ENCODE measurements at regions not wholly inside any gene's neighbourhood (a gene's known extent, or its start where the extent isn't known, plus 50 kb on each side); places are given as distances from the start of the nearest gene placed in this dataset.

DNA sequence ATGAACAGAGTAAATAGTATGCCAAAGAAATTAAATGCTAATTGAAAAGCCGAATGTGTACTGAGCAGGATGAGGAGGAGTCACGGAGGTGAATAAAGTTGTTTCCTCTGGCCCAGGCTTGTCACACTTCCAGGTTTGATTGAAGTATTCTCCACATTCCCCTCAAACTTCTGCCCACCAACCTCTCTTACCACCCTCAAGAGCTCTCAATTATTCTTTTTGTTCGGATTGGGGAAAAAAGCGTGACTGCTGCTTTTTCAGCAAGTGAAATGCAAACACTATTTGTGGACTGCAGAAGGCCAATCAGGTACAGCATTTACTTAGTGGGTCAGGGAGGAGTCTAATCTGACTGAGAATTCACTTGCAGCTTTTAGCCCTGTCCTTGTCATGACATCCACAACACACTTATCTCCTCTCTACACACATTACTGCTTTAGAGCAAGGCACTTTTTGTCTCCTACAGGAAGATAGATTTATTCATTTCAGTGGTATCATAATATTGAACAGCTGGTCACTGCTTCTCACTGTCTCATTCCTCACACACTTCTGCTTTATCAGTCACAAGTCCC, 375.6 kb upstream of the PRMT6 start:
- no peak for TF ChIP-seq FOXP2 (optimal IDR thresholded peaks at IDR 0.05; ENCODE audit: borderline replicate concordance, extremely low read depth, extremely low read length, insufficient read depth)
- TF ChIP-seq, protein P1, sequence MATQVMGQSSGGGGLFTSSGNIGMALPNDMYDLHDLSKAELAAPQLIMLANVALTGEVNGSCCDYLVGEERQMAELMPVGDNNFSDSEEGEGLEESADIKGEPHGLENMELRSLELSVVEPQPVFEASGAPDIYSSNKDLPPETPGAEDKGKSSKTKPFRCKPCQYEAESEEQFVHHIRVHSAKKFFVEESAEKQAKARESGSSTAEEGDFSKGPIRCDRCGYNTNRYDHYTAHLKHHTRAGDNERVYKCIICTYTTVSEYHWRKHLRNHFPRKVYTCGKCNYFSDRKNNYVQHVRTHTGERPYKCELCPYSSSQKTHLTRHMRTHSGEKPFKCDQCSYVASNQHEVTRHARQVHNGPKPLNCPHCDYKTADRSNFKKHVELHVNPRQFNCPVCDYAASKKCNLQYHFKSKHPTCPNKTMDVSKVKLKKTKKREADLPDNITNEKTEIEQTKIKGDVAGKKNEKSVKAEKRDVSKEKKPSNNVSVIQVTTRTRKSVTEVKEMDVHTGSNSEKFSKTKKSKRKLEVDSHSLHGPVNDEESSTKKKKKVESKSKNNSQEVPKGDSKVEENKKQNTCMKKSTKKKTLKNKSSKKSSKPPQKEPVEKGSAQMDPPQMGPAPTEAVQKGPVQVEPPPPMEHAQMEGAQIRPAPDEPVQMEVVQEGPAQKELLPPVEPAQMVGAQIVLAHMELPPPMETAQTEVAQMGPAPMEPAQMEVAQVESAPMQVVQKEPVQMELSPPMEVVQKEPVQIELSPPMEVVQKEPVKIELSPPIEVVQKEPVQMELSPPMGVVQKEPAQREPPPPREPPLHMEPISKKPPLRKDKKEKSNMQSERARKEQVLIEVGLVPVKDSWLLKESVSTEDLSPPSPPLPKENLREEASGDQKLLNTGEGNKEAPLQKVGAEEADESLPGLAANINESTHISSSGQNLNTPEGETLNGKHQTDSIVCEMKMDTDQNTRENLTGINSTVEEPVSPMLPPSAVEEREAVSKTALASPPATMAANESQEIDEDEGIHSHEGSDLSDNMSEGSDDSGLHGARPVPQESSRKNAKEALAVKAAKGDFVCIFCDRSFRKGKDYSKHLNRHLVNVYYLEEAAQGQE (IDR thresholded peaks at IDR 0.05; ENCODE audit: insufficient read depth in 1 of 2, low read depth in 2 of 2, low read length in 2 of 2) = no peak
- no peak for TF ChIP-seq SIN3A (IDR thresholded peaks at IDR 0.05; ENCODE audit: borderline replicate concordance, insufficient read depth, low read length)
- no peak for TF ChIP-seq POLR2AphosphoS5 (IDR thresholded peaks at IDR 0.05; ENCODE audit: low read depth, low read length)
- TF ChIP-seq TAF1 (IDR thresholded peaks at IDR 0.05; ENCODE audit: borderline replicate concordance, insufficient read depth, low read length) = no peak

GRCh38 chr1:106681939-106682522, 374.4 kb upstream of the PRMT6 start:
- TF ChIP-seq SIN3A (IDR thresholded peaks at IDR 0.05; ENCODE audit: borderline replicate concordance, insufficient read depth, low read length) (no peak), POLR2AphosphoS5 (IDR thresholded peaks at IDR 0.05; ENCODE audit: low read depth, low read length) (no peak), FOXP2 (optimal IDR thresholded peaks at IDR 0.05; ENCODE audit: borderline replicate concordance, extremely low read depth, extremely low read length, insufficient read depth) (no peak), TAF1 (IDR thresholded peaks at IDR 0.05; ENCODE audit: borderline replicate concordance, insufficient read depth, low read length) (no peak)
- TF ChIP-seq, protein P1 (IDR thresholded peaks at IDR 0.05; ENCODE audit: insufficient read depth in 1 of 2, low read depth in 2 of 2, low read length in 2 of 2) = no peak

DNA sequence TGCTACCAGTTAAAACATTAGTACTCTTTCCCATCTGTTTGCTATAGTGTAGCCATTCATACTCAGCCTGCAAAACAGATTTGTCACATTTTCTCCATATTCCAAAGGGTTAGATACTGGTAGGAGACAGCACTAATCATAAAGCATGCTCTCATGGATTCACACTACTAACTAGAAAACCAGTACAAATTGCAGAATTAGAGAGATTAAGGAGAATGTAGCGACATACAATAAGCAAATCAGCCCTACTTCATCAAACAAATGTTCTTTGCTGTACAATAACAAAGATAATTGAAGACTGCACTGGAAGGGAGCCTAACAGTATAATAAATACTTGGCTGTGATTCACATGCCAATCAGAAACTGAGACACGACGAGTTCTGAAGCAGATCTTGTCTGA, 368.0 kb upstream of the PRMT6 start:
- TF ChIP-seq FOXP2 (optimal IDR thresholded peaks at IDR 0.05; ENCODE audit: borderline replicate concordance, extremely low read depth, extremely low read length, insufficient read depth) = no peak
- TF ChIP-seq, protein P1 (IDR thresholded peaks at IDR 0.05; ENCODE audit: insufficient read depth in 1 of 2, low read depth in 2 of 2, low read length in 2 of 2) = no peak
- no peak for TF ChIP-seq TAF1 (IDR thresholded peaks at IDR 0.05; ENCODE audit: borderline replicate concordance, insufficient read depth, low read length)
- TF ChIP-seq SIN3A (IDR thresholded peaks at IDR 0.05; ENCODE audit: borderline replicate concordance, insufficient read depth, low read length) = no peak
- TF ChIP-seq POLR2AphosphoS5 (IDR thresholded peaks at IDR 0.05; ENCODE audit: low read depth, low read length) = no peak

DNA sequence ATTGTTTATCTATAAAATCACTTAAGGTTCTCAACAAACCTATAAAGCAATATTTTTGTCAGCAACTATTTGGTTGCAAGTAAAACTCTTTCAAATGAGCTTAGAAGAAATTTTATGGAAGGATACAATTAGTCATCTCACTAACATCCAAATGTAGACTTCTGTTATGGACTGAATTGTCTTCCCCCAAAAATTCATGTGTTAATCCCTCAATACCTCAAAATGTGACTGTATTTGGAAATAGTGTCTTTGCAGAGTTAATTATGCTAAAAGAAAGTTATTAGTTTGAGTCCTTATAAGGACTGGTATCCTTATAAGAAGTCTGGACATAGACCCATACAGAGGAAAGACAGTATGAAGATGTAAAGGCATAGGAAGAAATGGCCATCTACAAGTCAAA, 357.8 kb upstream of the PRMT6 start:
- TF ChIP-seq, protein P1 (IDR thresholded peaks at IDR 0.05; ENCODE audit: insufficient read depth in 1 of 2, low read depth in 2 of 2, low read length in 2 of 2) = no peak
- TF ChIP-seq FOXP2 (optimal IDR thresholded peaks at IDR 0.05; ENCODE audit: borderline replicate concordance, extremely low read depth, extremely low read length, insufficient read depth) = no peak
- TF ChIP-seq TAF1 (IDR thresholded peaks at IDR 0.05; ENCODE audit: borderline replicate concordance, insufficient read depth, low read length) = no peak
- no peak for TF ChIP-seq SIN3A (IDR thresholded peaks at IDR 0.05; ENCODE audit: borderline replicate concordance, insufficient read depth, low read length)
- no peak for TF ChIP-seq POLR2AphosphoS5 (IDR thresholded peaks at IDR 0.05; ENCODE audit: low read depth, low read length)
